ENCODE measurements at regions not wholly inside any gene's neighbourhood (a gene's known extent, or its start where the extent isn't known, plus 50 kb on each side); places are given as distances from the start of the nearest gene placed in this dataset.

DNA sequence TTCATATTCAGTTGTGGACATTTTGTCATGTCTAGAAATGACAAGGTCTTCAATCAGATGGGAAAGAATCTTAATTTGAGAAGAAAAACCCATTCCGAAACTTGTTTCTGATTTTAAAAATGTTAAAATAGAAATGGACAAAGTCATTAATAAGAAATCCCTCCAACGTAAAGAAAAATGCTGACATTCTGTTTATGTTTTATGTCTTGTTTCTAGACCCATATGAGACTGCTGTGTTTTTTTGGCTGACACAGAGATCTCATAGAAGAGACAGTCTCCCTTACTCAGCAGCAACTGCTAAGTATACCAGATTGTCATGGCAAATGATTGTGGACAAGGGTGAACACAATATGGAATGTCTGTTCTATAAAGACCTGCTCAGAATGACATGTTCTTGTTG is 538.5 kb downstream of the ZEB2 start:
- no peak for TF ChIP-seq CTCF (IDR thresholded peaks at IDR 0.05; ENCODE audit: low read depth, low read length, missing control alignments)

DNA sequence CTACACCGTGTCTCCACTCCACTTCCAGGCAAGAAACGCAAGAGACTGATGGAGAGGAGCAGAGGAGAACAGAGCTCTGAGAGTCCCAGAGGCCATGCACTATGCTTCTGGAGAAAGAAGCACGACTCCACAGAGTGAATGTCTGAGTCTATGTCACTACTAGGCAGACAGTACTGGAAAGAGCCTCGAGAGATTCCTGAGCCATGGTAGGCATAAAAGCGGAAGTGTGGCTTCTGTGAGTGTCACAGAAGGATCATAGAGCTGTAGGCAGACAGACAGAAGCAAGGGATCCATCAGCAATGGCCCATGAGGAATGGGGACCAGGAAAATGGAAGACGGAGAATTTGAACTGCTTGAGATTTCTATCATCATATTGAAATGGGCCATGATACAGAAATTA is 542.6 kb downstream of the ZEB2 start:
- H3K4me3 ChIP-seq (ENCODE audit: low read depth, low read length) = no peak overlapping the region
- no peak for DNase-seq (ENCODE audit: low read depth)
- TF ChIP-seq CTCF (IDR thresholded peaks at IDR 0.05; ENCODE audit: low read depth, low read length, missing control alignments) = no peak

More for the DNA sequence above, 538.5 kb downstream of the ZEB2 start:
- no peak for DNase-seq (ENCODE audit: low read depth)
- no peak overlapping the region for H3K4me3 ChIP-seq (ENCODE audit: low read depth, low read length)

- no peak for TF ChIP-seq CTCF (IDR thresholded peaks at IDR 0.05; ENCODE audit: low read depth, low read length, missing control alignments)
- no peak for DNase-seq (ENCODE audit: low read depth)
- H3K4me3 ChIP-seq (ENCODE audit: low read depth, low read length) = no peak overlapping the region
These were observed 544.7 kb downstream of the ZEB2 start for GRCh38 chr2:143975216-143975615.

DNA sequence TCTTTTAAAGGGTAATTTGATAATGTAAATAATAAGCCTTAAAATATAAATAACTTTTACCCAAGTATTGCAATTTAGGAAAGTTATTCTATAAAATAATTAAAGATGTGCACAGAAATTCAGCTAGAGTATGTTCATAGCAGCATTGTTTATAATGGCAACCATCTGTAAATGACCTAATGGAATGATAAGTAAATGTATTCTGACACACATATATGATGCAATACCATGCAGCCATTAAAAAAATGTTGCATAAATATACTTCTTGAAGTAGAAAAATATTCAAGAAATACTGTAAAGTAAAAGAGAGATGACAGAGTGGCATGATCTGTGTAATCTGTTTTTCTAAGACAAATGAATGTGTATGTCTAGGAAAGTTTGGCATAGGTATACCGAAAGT is 545.7 kb downstream of the ZEB2 start:
- no peak for TF ChIP-seq CTCF (IDR thresholded peaks at IDR 0.05; ENCODE audit: low read depth, low read length, missing control alignments)
- no peak for DNase-seq (ENCODE audit: low read depth)
- H3K4me3 ChIP-seq (ENCODE audit: low read depth, low read length) = no peak overlapping the region

GRCh38 chr2:143968860-143969259 is 551.1 kb downstream of the ZEB2 start:
- no peak overlapping the region for H3K4me3 ChIP-seq (ENCODE audit: low read depth, low read length)
- no peak for TF ChIP-seq CTCF (IDR thresholded peaks at IDR 0.05; ENCODE audit: low read depth, low read length, missing control alignments)
- no peak for DNase-seq (ENCODE audit: low read depth)

- no peak overlapping the region for H3K4me3 ChIP-seq (ENCODE audit: low read depth, low read length)
- no peak for TF ChIP-seq CTCF (IDR thresholded peaks at IDR 0.05; ENCODE audit: low read depth, low read length, missing control alignments)
These were observed 551.6 kb downstream of the ZEB2 start for GRCh38 chr2:143968360-143968759.

DNA sequence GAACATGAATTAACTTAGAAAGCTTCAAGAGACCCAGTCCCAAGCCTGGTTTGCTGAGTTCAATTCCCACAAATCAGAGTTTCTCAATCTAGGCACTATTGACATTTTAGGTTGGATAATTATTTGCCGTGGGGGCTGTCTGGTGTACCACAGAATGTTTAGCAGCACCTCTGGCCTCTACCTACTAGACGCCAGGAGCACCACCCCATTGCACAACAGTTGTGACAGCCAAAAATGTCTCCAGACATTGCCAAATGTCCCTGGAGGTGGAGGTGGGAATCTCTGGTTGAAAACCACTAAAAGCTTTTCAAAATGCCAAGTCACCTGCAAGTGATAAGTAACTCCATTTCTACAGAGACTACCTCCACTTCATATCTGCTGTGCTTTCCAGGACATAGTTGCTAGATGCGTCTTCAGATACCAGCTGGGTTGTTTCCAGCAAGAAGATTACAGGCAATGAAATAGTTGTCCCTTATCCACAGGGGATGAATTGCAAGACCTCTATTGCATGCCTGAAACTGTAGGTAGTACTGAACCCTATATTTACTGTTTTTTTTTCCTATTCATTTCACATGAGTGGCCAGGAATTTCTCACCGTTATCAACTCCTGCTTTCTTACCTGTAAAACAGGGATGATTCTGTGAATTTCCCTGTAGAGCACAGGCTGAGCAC is 554.3 kb downstream of the ZEB2 start:
- H3K4me3 ChIP-seq (ENCODE audit: low read depth, low read length) = no peak overlapping the region
- DNase-seq (ENCODE audit: low read depth) = no peak
- TF ChIP-seq CTCF (IDR thresholded peaks at IDR 0.05; ENCODE audit: low read depth, low read length, missing control alignments) = no peak

More at GRCh38 chr2:143968360-143968759, 551.6 kb downstream of the ZEB2 start:
- DNase-seq (ENCODE audit: low read depth) = no peak

All from GM12864 (cell line).